ENCODE measurements at regions not wholly inside any gene's neighbourhood (a gene's known extent, or its start where the extent isn't known, plus 50 kb on each side); places are given as distances from the start of the nearest gene placed in this dataset.

- DNase-seq, result no peak
Observed at GRCh38 chr1:29901624-29902325, 665.5 kb downstream of the PTPRU start.

DNA sequence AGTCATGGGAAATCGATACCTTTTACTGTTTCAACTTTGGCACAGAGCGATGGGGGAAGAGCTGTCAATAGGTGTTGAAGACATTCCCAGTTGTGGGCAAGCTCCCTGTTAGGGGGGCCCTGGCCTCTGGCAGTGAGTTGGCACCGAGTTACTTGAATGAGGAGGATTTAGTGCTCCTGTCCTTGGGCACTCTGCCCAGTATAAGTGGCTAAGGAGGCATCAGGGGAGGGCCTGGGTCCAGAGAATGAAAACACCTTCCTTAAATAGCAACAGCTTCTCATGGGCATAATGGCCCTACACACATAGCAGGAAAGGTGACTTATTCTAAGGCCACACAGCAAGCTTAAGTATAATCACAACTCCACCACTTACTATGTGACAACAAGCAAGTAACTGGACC is 664.4 kb downstream of the PTPRU start:
- DNase-seq, result no peak

DNA sequence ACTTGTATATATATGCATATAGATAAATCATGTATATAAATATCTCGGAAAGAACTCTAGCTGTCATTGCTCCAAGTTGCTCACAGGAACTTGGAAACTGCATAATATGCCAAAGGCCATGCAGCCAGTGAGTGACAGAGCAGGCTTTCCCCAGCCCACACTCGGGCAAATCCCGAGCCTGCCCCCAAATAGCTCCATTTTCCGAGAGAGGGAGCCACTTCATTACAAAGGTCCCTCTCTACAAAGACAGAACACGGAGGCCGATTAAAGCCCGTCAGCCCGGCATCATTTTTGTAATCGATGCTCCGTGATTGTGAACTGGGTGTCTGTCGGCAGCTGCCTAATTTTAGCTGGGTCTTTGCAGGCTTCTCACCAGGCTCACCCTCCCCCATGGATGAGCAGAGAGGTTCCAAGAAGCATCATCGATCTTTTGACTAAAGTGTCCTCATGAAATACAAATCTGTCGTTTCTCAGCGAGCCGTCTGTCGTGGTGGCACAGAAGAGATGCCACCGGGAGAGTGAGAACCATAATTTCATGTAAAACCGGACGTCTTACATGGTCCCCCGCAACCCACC is 663.9 kb downstream of the PTPRU start:
- DNase-seq, result no peak

DNA sequence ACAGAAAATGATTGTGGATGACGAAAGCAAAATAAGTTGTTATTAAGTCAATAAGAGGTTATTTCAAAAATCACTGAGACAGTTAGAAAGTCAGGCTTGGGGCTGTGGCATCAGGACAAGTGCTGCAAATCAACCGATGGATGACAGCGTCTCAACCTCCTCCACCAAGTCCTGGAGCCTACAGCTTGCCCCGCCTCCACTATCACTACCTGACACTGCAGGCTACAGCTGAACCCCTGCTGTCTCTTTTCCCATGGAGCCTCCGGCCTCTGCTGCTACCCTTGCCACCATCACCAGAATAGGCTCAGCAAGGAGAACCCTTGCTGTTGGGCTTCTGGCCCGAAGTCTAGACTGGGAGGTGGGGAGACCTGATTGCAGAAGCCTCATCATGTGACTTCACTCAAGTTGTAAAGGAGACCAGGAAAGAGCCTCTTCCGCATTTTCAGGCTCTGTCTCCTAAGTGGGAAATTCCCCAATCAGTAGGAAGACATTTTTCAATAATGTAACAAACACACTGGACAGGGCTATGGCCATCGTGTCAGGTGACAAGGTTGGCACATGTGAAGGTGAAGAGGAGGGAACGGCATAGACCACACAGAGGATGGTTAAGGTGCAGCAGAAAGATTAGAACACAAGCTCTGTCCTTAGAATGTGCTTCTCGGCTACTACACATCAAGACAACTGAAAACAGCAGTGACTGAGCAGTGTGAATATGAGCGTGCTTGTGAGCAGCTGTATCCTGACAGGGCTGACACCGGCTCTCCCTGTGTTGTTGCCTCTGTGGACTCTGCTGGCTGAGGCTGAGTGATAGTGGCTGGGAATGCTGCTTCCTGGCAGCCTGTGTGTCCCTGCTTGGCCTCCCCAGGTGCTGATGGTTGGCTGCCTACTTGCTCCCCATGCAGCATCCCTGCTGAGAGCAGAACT is 660.7 kb downstream of the PTPRU start:
- DNase-seq, result no peak

DNA sequence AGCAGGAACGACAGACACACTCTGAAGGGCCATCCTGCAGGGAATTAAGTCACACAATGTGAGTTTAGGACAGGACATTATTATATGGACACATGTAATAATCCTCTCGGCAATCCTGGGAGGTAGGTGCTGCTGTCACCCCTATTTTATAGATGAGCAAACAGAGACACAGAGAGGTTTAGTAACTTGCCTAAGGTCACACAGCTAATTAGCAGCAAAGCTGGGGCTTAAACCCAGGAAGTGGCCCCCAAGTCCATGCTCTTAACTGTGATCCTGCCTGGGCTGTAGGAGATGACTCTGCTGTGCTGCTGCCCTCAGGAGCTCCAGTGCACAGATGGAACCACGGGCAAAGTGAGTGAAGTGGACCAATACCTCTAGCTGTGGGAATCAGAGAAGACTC is 660.0 kb downstream of the PTPRU start:
- no peak for DNase-seq

DNA sequence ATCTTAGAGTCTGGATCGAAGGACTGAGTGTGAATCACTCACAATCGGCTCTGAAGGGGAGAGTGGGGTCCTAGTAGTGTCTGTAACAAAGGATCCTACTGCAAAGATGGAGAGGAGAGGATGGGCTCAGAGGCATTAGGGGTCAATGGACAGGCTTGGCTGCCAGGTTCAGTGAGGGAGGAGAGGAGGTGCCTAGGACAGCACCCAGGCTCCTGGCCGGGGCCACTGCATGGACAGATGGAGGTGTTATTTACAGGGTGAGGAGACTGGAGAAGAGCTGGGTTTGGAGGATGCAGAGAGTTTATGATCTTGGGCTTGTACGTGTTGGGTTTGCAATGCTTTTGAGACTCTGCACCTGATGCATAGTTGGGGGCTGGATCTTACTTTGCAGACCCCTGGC is 658.9 kb downstream of the PTPRU start:
- DNase-seq, result no peak

- no peak for DNase-seq
Observed at GRCh38 chr1:29894311-29894710, 658.0 kb downstream of the PTPRU start.

GRCh38 chr1:29893806-29894205 is 657.5 kb downstream of the PTPRU start:
- no peak for DNase-seq

DNA sequence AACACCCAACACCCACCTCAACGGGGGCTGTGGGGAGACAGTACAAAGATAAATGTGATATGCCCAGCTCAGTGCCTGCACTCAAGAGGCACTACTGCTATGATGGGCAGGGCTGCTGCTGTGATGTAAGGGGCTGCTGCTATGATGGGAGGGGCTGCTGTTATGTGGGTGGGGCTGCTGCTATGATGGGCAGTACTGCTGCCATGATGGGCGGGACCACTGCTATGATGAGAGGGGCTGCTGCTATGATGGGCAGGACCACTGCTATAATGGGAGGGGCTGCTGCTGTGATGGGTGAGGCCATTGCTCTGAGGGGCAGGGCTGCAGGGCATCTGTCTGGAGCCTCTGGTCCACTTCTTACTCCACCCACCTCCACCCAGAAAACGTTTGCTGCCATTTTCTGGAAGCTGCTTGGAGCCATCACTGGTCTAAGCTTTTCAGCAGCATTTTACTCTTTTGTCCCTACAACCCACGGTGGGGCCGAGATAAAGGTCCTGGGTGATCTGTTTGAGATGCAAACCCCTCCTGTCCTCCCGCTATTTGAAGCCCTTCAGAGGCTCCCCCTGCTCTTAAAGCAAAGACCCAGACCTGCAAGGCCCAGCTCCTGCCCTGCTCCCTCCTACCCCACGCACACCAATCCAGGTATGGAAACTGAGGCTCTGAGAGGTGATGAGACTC is 656.9 kb downstream of the PTPRU start:
- no peak for DNase-seq

DNA sequence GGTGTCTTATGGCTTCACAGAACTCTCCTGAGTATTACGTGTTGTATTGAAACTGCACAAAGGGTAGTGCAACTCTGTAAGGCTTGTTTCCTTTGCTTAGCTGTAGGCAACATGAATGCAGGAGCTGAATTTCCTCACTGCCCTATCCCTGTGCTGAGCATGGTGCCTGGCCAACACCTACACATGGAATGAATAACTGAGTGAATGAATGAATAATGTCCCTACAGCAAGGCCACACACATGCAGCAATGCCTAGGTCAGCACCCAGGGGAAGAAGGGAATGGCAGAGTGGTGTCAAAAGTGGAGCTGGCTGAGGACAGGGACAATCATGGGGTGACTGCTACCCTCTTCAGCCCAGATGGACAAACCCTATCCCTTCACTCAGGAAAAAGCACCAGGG is 655.9 kb downstream of the PTPRU start:
- DNase-seq, result no peak

GRCh38 chr1:29890201-29890959 is 654.1 kb downstream of the PTPRU start:
- DNase-seq, result no peak

DNA sequence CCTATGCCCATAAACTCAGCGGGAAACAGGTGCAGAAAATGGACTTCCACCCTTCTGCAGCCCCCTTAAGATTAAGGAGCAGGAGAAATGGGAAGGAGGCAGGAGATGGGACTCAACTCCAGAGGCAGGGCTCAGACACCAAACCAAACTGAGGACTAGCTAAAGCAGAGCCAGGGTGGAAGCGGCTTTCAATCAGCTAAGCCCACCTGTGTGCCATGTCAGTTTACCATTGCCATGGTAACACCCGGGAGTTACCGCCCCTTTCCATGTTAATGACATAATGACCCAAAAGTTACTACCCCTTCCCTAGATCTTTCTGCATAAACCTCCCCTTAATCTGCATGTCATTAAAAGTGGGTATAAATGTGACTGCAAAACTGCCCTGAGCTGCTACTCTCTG is 653.5 kb downstream of the PTPRU start:
- no peak for DNase-seq

DNA sequence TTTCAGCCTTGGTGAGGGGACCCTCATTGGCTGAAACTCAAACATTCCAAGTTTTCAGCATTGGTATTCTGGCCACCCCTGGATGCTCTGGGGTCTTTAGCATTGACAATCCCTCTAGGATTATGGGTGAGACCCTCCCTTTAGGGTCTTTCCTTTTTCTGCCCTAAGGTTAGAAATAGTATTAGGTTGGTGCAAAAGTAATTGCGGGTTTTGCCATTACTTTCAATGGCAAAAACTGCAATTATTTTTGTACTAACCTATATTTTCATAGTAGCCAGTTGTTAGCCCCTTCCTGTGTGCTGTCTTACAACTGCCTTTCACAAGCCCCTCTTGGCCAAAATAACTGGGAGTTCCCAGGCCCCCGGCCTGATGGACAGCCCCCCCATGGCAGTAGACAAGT is 648.4 kb downstream of the PTPRU start:
- DNase-seq, result no peak

DNA sequence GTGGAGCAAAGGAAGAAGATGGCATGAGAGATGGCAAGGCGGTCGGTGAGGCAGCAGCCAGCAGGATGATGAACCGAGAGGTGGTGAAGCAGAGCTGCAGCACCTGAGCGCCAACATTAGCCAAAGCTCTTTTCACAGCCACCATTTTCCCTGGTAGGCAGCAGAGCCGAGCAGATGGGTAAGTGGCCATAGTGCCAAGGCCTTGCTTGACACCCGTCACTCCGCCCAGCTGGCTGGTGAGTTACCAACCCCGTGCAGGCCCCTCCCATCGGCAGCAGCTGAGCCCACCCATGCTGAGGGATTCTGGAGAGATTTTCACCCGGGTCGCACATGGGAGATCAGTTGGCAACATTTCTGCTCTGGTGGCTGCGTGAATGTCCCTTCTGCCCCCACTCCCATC is 647.7 kb downstream of the PTPRU start:
- no peak for DNase-seq

- no peak for DNase-seq
Observed at GRCh38 chr1:29883411-29883832, 647.1 kb downstream of the PTPRU start.

DNA sequence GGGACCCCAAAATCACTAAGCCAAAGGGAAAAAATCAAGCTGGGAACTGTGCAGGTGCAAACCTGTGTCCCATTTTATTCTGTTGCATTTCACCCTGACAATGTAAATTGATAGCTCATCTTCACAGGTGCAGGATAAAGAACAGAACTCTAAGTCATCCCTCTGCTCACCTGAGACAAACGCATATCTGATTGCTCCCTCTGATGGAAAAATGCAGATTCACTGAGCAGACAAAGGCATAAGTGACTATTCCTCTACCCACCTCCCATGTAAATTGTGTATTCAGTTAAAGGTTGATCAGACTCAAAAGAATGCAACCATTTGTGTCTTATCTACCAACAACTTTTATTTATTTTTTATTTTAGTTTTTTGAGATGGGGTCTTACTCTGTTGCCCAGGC is 644.2 kb downstream of the PTPRU start:
- no peak for DNase-seq

GRCh38 chr1:29879217-29879616 is 642.9 kb downstream of the PTPRU start:
- DNase-seq, result no peak

GRCh38 chr1:29878501-29878900 is 642.2 kb downstream of the PTPRU start:
- DNase-seq, result no peak

DNA sequence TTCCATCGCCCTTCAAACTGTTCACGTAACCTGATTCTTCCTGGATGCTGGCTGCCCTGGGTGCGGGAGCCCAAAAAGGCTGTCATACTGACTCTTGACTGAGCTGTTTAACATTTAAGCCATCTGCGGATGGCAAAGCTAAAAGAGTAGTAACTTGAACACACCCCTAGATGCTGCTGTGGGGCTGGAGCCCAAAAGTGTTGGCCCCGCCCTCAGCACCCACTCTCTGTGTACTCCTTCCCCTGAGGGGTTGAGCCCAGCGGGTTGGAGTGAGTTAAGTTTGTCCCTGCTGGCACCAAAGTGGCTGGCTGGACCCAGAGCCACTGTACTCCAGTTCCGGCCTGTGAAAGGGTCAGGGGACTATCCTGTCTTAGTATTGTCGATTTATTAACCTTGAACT is 640.6 kb downstream of the PTPRU start:
- no peak for DNase-seq

- no peak for DNase-seq
Observed at GRCh38 chr1:29876441-29876840, 640.1 kb downstream of the PTPRU start.

GRCh38 chr1:29875557-29876028 is 639.3 kb downstream of the PTPRU start:
- no peak for DNase-seq

DNA sequence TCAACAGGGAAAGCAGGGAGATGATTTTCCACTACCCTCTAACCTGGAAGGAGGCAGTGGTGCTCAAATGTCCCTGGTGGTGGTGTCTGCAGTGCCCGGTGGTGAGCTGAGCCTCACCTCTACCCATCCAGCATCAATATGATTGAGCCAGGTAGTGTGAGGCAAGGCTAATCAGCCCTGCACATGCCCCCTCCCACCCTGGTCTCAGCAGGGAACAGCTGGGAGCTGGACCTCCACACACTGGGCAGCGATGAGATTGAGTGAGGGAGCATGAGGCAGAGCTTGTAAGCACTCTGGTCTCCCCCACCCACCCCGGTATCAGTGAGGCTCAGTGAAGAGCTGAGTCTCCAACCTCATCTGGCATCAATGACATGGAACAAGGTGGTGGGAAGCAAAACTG is 634.3 kb downstream of the PTPRU start:
- no peak for DNase-seq

DNA sequence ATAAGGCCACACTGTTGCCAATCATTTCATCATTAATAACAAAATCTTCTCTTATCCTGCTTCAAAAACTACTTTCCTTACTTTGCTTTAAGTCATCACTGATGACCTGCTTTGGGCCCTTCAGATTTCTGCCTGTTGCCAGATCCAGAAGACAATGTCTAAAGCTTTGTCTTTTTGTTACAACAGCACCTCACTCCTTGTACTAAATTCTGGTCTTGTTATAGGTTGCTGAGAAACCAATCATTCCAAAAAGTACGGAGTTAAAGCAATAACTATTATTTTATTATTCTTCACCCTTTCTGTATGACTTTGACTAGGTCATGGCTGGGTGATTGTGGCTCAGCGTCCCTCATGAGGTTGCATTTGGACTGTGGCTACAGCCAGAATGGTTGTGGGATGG is 633.5 kb downstream of the PTPRU start:
- no peak for DNase-seq

Measured in CD4-positive, alpha-beta T cell treated with Interleukin-17A for 1 hour (primary cell).